Ovary (tissue), 3 donors: ENCODE measurements at regions not wholly inside any gene's neighbourhood (a gene's known extent, or its start where the extent isn't known, plus 50 kb on each side); places are given as distances from the start of the nearest gene placed in this dataset.

Experiments used
- POLR2A ChIP-seq: fragments of 450-650 bp; IDR thresholded peaks from one replicate; pipeline ENCODE4 v1.6.1; 2017; ENCODE audit warnings: antibody characterized with exemption, mild to moderate bottlenecking, moderate library complexity
- TF ChIP-seq, protein P1 (sequence below), 3 donors: fragments of 450-650 bp in 2 of 3; fragments of 200-600 bp in 1 of 3; IDR thresholded peaks; one replicate each; pipeline versions ENCODE4 v1.5.1 to v1.8.0; 2016 to 2022; ENCODE audit warnings: antibody characterized with exemption in 3 of 3, mild to moderate bottlenecking in 1 of 3
- donor health status: DM: no; HTN: no; CAD: no.

DNA sequence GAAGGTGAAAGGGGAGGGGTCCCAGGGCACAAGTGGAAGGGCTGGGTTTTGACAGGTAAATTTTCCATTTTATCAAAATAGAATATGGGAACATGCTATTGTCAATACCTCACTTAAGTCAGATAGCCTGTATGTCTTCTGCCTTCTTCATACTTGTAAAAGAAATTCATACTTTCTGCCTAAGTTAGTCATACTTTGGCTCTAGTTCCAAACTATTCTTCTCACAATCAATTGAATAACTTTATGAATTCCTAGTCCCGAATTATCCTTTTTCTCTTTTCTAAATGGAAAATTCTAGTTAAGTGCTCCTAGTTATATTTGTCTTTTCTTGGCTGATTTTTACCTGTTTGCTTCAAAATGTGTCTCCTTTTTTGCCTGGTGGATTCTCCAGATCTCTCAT, 271.4 kb downstream of the CSNK1G3 start:
- TF ChIP-seq, protein P1, sequence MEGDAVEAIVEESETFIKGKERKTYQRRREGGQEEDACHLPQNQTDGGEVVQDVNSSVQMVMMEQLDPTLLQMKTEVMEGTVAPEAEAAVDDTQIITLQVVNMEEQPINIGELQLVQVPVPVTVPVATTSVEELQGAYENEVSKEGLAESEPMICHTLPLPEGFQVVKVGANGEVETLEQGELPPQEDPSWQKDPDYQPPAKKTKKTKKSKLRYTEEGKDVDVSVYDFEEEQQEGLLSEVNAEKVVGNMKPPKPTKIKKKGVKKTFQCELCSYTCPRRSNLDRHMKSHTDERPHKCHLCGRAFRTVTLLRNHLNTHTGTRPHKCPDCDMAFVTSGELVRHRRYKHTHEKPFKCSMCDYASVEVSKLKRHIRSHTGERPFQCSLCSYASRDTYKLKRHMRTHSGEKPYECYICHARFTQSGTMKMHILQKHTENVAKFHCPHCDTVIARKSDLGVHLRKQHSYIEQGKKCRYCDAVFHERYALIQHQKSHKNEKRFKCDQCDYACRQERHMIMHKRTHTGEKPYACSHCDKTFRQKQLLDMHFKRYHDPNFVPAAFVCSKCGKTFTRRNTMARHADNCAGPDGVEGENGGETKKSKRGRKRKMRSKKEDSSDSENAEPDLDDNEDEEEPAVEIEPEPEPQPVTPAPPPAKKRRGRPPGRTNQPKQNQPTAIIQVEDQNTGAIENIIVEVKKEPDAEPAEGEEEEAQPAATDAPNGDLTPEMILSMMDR (IDR thresholded peaks at IDR 0.05): no peak
- TF ChIP-seq POLR2A: no peak
